Ovary (tissue), 3 donors: ENCODE measurements at regions not wholly inside any gene's neighbourhood (a gene's known extent, or its start where the extent isn't known, plus 50 kb on each side); places are given as distances from the start of the nearest gene placed in this dataset.

Source experiments
- EP300 ChIP-seq: sonication (generic); formaldehyde crosslinking; IDR thresholded peaks from one replicate; pipeline ENCODE4 v1.6.1; 2017; ENCODE audit warnings: antibody characterized with exemption
- TF ChIP-seq, protein P1 (sequence below), 3 donors: fragments of 450-650 bp in 2 of 3; fragments of 200-600 bp in 1 of 3; IDR thresholded peaks; one replicate each; pipeline versions ENCODE4 v1.5.1 to v1.8.0; 2016 to 2022; ENCODE audit warnings: antibody characterized with exemption in 3 of 3, mild to moderate bottlenecking in 1 of 3
- donor health status: DM: no; HTN: no; CAD: no.

DNA sequence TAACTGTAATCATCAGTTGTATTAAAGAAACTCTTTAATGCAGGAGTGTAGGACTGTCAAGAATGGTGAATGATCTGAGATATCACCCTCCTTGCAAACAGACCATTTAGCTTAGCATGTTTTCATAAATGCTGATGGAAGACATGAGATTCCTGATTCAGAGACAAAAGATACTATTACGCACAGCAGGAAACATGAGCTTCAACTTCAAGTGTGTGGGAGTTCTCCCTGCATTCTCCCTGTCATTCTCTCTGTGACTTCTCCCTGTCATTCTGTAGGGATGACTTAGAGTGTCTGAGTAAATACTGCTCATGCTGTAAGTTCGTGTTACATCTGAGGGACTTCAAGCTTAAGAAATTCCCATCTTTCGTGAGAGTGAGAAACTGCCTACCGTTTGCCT, 866.0 kb upstream of the PRKX start:
- TF ChIP-seq EP300: no peak
- TF ChIP-seq, protein P1, sequence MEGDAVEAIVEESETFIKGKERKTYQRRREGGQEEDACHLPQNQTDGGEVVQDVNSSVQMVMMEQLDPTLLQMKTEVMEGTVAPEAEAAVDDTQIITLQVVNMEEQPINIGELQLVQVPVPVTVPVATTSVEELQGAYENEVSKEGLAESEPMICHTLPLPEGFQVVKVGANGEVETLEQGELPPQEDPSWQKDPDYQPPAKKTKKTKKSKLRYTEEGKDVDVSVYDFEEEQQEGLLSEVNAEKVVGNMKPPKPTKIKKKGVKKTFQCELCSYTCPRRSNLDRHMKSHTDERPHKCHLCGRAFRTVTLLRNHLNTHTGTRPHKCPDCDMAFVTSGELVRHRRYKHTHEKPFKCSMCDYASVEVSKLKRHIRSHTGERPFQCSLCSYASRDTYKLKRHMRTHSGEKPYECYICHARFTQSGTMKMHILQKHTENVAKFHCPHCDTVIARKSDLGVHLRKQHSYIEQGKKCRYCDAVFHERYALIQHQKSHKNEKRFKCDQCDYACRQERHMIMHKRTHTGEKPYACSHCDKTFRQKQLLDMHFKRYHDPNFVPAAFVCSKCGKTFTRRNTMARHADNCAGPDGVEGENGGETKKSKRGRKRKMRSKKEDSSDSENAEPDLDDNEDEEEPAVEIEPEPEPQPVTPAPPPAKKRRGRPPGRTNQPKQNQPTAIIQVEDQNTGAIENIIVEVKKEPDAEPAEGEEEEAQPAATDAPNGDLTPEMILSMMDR (IDR thresholded peaks at IDR 0.05): no peak
